Stimulated activated naive CD8-positive, alpha-beta T cell treated with anti-CD3 and anti-CD28 coated beads, Interleukin-15, Interleukin-2, amounts not matched to agents 100 ng/mL and 50 ng/mL, for 24 hours (primary cell): ENCODE measurements at regions not wholly inside any gene's neighbourhood (a gene's known extent, or its start where the extent isn't known, plus 50 kb on each side); places are given as distances from the start of the nearest gene placed in this dataset.
"Not testable (repeated sequence)": the region's sequence is repeated elsewhere in the genome, so short reads cannot be mapped to it uniquely, and the experiment has no call there.

ENCODE experiments used
- H3K27ac Mint-ChIP-seq: one replicate; pipeline ENCODE4 v1.8.0; 2021; ENCODE audit warnings: mild to moderate bottlenecking, mixed read lengths
- H3K27me3 Mint-ChIP-seq: one replicate; pipeline ENCODE4 v1.8.0; 2021; ENCODE audit warnings: mixed read lengths
- H3K36me3 Mint-ChIP-seq: one replicate; pipeline ENCODE4 v1.8.0; 2021; ENCODE audit warnings: low read depth, mixed read lengths
- H3K4me1 Mint-ChIP-seq: one replicate; pipeline ENCODE4 v1.8.0; 2021; ENCODE audit warnings: low read depth, mixed read lengths
- H3K4me3 Mint-ChIP-seq: one replicate; pipeline ENCODE4 v1.8.0; 2021; ENCODE audit warnings: mild to moderate bottlenecking, mixed read lengths
- H3K9me3 Mint-ChIP-seq: one replicate; pipeline ENCODE4 v1.8.0; 2021; ENCODE audit warnings: mixed read lengths

DNA sequence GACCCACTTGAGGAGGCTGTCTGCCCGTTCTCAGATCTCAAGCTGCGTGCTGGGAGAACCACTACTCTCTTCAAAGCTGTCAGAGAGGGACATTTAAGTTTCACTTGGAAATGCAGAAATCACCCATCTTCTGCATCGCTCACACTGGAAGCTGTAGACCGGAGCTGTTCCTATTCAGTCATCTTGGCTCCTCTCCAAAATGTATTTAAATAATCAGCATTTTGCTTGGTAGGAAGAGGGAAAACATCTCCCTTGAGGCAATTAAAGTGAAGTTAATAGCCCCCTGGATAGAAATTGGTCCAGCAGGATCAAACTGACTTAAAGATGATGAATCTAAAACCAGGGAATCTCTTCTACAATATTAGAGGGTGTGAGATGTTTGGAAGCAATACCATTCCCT is 151.7 kb downstream of the CSNK2A3 start:
- not testable (repeated sequence) for H3K36me3 Mint-ChIP-seq, H3K4me1 Mint-ChIP-seq, H3K27ac Mint-ChIP-seq, H3K9me3 Mint-ChIP-seq, H3K4me3 Mint-ChIP-seq
- peaks cover 12% of the 10 kb centered on the region for H3K27me3 Mint-ChIP-seq

DNA sequence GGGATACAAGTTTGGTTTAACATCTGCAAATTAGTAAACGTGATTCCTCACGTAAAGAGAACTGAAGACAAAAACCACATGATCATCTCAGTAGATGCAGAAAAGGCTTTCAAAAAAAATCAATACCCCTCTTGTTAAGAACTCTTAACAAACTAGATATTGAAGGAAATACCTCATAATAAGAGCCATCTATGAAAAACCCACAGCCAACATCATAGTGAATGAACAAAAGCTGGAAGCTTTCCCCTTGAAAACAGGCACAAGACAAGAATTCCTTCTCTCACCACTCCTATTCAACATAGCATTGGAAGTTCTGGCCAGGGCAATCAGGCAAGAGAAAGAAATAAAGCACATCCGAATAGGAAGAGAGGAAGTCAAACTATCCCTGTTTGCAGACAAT is 160.5 kb downstream of the CSNK2A3 start:
- Mint-ChIP-seq H3K9me3 (peaks cover 12% of the 10 kb centered on the region), H3K27me3 (peaks cover 15% of the 10 kb centered on the region), H3K36me3 (no peaks in the 10 kb centered on the region), H3K4me3 (no peak overlapping the region), H3K27ac (no peak overlapping the region), H3K4me1 (no peaks in the 10 kb centered on the region)

DNA sequence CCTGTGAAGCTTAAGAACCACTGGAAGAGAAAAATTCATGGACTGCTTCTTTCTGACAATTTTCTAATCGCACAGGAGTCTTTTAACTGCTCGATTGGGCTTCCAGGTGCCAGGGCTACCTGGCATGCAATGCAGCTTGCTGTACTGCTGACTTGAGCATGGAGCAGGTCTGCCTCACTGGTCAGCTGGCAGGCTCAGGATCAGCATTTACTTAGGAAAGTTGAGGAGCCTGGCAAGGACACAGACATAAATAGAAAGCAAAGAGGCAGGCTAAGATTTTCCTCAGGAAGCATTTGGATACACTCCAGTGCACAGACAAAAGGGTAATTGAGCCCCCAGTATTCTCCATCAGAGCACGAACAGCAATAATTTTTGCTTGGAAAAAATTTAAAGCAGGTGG is 163.5 kb downstream of the CSNK2A3 start:
- peaks cover 12% of the 10 kb centered on the region for H3K9me3 Mint-ChIP-seq
- no peak overlapping the region for H3K4me3 Mint-ChIP-seq
- H3K4me1 Mint-ChIP-seq: no peaks in the 10 kb centered on the region
- peaks cover 15% of the 10 kb centered on the region for H3K27me3 Mint-ChIP-seq
- no peak overlapping the region for H3K27ac Mint-ChIP-seq
- H3K36me3 Mint-ChIP-seq: no peaks in the 10 kb centered on the region

DNA sequence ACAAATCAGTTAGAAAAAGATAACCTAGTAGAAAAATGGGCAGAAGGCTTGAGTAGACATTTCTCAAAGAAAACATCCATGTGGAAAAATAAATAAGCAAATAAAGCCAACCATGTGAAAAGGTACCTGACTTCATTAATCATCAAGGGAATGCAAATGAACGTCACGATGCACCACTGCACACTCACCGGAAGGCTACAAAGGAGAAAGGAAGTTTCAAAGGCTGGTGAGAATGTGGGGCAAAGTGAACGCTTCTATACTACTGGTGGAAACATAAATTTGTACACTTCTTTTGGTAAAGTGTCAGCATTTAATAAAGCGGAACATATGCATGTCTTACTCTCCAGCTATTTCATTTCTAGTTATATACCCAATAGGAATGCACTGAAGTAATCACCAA is 166.8 kb downstream of the CSNK2A3 start:
- Mint-ChIP-seq H3K36me3 (no peaks in the 10 kb centered on the region), H3K4me1 (no peaks in the 10 kb centered on the region), H3K4me3 (no peak overlapping the region), H3K27ac (no peak overlapping the region), H3K9me3 (peaks cover 8% of the 10 kb centered on the region), H3K27me3 (peaks cover 10% of the 10 kb centered on the region)

DNA sequence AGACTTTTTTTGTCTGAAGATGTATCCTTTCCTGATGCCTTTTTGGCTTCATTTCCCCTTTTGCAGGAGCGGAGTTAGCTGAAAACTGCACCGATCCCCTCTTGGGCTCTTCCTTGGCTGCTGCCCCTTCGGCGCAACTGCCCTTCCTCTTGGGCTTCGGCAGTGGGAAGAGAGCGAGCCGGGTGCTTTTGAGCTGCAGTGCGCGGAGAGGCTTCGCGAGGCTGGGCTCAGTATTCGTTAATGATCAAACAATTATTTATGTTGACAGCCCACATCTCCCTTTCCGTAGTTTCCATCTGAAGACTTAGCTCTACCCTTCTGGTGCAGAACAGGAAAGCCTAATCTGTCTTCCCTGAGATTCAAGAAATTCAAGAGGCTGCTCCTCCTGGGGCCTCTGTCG is 170.8 kb downstream of the CSNK2A3 start:
- H3K27me3 Mint-ChIP-seq: no peaks in the 10 kb centered on the region
- no peaks in the 10 kb centered on the region for H3K9me3 Mint-ChIP-seq
- no peaks in the 10 kb centered on the region for H3K36me3 Mint-ChIP-seq
- no peak overlapping the region for H3K27ac Mint-ChIP-seq
- H3K4me1 Mint-ChIP-seq: no peaks in the 10 kb centered on the region
- no peak overlapping the region for H3K4me3 Mint-ChIP-seq

DNA sequence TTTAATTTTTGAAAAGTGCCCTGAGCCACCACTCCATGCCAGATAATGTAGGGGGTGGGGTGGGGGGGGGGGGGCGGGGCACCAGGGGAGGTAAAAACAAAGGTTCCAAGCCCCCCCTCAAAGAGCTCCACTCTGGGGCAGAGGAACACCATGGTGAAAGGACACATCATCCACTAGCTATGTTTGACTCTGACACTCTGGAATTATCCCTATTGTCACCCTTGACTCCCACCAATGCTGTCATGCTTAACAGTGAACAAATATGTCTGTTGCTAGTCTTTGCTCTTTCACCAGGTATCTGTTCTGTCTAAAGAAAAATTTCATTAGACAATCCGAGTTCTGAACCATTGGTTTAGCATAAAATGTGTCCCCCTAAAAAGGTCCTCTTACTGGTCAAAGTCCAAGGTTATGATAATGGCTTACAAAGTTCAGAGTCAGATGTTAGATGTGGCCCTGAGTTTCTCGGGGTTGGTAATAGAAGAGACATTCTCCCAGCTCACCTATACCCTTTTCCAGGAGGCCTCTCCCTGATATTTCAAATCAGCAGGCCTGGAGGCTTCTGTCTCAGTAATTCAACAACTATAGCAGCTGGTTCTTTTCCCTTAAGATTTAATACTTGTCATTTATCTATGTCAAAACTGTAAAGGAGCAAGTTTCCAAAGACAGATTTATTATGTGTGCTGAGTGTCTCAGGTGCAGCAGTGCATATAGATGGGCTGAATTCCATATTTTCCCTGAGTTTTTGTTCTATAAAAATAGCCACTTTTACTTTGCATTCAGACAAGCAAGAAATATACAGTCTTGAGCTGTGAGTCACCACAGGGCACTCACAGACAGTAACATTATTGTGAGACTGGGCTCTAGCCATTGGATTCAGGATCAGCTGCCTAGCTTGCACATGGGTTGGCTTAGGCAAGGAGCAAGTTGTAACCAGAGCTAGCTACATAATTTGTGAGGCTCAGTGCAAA is 174.1 kb downstream of the CSNK2A3 start:
- Mint-ChIP-seq H3K27me3 (no peaks in the 10 kb centered on the region), H3K27ac (no peak overlapping the region), H3K4me1 (no peaks in the 10 kb centered on the region), H3K36me3 (no peaks in the 10 kb centered on the region), H3K4me3 (no peak overlapping the region), H3K9me3 (no peaks in the 10 kb centered on the region)

DNA sequence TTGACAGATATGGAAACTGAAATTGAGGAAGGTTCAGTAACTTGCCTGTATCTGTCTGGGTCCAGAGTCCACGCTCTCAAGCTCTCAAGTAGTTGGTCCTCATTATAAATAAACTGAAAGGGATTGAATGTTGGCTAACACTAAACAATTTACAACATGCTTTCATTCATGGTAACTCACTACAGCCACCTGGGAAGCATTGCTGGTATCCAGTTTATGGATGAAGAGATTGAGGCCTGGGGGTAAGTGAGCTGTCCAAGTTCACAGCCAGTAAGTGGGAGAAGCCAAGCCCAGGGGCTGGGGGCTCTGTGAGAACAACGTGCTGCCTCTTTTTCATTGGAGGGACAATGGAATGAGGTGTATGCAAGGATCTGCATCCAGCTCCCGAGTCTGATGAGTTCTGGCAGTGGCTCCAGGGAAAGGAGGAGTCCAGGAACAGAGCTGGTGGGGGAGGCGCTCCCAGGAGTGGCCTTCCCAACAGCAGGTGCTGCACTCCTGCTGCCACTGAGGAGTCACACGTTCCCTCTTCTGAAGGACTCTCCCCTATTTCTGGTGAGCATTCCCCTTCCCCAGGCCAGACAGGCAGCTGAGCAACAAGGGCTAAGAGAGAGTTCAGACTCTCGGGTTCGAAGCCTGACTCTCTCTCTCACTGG is 175.8 kb downstream of the CSNK2A3 start:
- Mint-ChIP-seq H3K4me1 (peaks cover under 1% of the 10 kb centered on the region), H3K9me3 (no peaks in the 10 kb centered on the region), H3K27me3 (no peaks in the 10 kb centered on the region), H3K4me3 (no peak overlapping the region), H3K36me3 (no peaks in the 10 kb centered on the region), H3K27ac (no peak overlapping the region)

DNA sequence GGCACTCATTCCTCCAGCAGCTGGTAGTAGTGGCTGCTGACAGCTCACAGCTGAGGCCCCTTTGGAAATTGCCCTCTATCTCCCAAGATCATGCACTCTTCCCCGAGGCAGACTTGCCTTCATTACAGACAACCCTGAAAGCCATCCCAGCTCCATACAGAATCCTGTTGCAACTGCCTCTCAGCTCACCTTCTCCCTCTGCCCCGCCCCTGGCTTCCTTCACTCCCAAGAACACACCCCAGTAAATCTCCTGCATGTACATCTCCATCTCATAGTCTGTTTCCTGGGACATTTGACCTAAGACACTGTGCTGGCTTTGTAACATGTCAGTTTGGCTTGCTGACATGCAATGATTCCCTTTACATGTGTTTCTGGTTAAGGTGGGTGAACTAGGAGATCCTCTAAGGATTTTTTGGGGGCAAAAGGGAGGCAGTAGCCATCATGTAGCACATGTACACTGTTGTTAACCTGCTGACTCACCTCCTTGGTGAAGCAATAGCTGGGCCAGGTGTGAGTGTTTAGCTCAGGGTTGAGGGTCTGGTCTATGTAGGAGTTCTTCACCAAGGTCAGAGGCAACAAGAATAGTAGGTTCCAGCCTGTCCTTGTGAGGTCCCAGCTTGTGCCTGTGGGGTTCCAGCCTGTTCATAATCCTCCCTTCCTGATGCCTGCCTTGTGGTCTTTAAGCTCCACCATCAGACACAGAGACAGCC is 179.6 kb downstream of the CSNK2A3 start:
- Mint-ChIP-seq H3K36me3 (no peaks in the 10 kb centered on the region), H3K4me3 (no peak overlapping the region), H3K27ac (no peak overlapping the region), H3K27me3 (no peaks in the 10 kb centered on the region), H3K4me1 (peaks cover 23% of the 10 kb centered on the region), H3K9me3 (no peaks in the 10 kb centered on the region)

DNA sequence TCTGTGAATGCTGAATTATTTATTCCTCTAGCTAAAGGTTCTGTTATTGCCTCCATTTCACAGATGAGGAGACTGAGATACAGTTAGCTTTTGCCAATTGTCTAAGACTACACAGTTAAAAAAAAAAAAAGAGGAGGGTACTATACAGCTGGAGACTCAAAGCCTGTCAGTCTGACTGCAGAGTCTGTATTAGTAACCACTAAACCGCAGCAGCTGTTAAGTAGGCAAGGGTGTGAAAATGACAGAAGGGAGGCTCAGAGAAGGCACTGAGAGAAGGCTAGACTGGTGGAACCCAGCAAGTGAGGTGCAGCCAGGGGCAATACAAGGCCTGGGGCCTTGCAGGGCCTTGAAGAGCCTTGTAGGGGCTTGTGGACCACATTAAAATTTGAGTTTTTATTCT is 181.2 kb downstream of the CSNK2A3 start:
- peaks cover 23% of the 10 kb centered on the region for H3K4me1 Mint-ChIP-seq
- no peaks in the 10 kb centered on the region for H3K36me3 Mint-ChIP-seq
- no peaks in the 10 kb centered on the region for H3K27me3 Mint-ChIP-seq
- H3K27ac Mint-ChIP-seq: no peak overlapping the region
- no peaks in the 10 kb centered on the region for H3K9me3 Mint-ChIP-seq
- no peak overlapping the region for H3K4me3 Mint-ChIP-seq

DNA sequence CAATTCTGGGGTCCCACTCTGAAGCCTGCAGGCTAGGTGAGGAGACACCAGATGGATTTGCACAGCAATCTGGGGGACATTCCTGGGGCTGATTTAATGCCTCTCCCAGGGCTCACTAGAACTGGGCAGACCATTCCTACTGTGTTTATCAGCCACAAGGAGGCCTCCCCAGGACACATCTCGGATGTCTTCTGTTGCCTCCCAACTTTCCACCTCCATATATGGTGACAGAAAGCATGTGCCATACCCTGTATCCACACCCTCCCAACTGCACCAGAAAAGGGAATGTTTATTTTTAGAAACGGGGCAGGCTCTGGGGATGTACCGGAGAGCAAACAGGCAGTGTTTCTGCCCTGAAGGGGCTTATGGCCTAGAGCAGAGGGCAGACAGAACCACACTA is 181.8 kb downstream of the CSNK2A3 start:
- no peaks in the 10 kb centered on the region for H3K9me3 Mint-ChIP-seq
- H3K4me1 Mint-ChIP-seq: peaks cover 23% of the 10 kb centered on the region
- no peak overlapping the region for H3K27ac Mint-ChIP-seq
- H3K27me3 Mint-ChIP-seq: no peaks in the 10 kb centered on the region
- no peak overlapping the region for H3K4me3 Mint-ChIP-seq
- H3K36me3 Mint-ChIP-seq: no peaks in the 10 kb centered on the region

DNA sequence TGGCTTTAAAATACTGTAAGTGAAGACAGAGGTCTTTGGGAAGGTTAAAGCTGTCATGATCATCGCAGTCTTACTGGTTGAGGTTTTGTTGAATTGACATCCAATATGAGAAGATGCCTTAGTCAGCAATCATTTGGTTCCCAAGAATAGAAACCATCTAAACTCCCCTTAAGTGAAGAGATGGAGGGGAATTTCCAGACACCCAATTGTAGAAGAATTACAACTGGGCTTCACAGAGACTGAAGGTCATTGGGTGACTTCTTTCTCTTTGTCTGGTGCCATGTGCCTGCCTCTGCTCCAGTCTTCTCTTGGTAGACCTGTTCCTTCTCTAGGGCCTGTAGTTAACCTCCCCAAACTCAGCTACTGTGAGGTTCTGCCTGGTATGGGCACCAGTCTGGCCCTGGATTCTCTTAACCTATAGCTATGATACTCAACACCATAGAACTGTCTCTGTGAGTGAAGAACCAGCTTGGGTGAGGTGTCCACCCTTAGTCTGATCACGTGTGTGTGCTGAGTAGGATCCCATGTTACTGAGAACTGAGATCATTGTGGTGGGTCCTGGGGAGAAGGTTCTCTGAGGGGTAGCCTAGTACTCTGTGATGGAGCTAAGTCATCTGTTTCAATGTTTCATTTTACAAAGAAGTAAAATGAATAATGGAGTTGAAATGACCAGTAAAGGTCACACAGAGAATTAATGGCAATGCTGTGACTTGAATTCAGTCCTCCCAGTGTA is 182.5 kb downstream of the CSNK2A3 start:
- H3K4me1 Mint-ChIP-seq: peaks cover 23% of the 10 kb centered on the region
- H3K4me3 Mint-ChIP-seq: no peak overlapping the region
- no peaks in the 10 kb centered on the region for H3K36me3 Mint-ChIP-seq
- no peaks in the 10 kb centered on the region for H3K9me3 Mint-ChIP-seq
- H3K27me3 Mint-ChIP-seq: no peaks in the 10 kb centered on the region
- no peak overlapping the region for H3K27ac Mint-ChIP-seq

DNA sequence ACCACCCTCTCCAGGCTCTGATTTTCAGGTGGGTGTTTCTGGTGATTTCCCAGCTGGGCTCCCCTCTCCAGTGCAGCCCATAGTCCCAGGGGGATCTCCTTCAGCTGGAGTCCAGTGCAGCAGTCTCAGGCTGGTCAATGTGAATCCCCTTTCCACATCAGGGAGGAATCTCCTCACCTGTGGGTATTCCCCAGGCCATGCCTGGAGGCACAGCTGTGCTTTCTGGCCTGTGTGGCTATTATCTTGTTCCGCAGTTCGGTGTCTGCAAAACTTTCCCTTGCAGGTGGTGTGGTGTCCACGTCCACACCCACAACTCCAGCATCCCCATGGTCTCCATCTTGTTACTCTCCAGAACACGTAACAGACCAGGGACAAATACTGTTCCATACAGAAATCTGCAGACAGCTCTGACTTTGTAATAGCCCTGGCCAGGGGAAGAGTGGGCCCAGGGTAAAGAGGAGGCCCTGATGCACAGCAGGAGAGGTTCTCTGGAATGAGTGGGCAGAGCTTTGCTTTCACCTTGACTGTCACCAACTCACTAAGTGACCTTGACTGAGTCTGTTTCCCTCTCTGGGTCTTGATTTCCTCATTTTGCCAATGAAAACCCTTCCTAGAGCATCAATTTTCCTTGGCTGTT is 183.2 kb downstream of the CSNK2A3 start:
- peaks cover 23% of the 10 kb centered on the region for H3K4me1 Mint-ChIP-seq
- no peaks in the 10 kb centered on the region for H3K9me3 Mint-ChIP-seq
- H3K4me3 Mint-ChIP-seq: no peak overlapping the region
- no peak overlapping the region for H3K27ac Mint-ChIP-seq
- no peaks in the 10 kb centered on the region for H3K27me3 Mint-ChIP-seq
- no peaks in the 10 kb centered on the region for H3K36me3 Mint-ChIP-seq

DNA sequence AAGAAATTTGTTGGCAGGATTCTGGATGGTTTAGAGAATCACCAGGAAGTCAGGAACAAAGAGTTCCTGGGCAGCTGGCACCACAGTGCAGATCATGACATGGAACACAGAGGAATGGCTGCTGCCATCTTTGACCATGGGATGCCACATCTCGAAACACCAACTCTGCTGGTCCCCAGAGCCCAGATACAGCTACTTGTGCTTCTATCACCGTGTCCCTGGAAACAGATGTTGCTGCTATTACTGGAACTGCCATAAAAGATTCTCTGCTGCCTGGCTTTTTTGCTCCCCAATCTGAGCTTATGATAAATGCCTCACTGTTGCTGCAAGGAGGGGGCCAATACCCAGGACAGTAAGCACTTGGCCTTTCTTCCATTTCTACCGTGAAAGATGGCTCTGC is 185.2 kb downstream of the CSNK2A3 start:
- Mint-ChIP-seq H3K4me1 (peaks cover 23% of the 10 kb centered on the region), H3K27ac (no peak overlapping the region), H3K27me3 (no peaks in the 10 kb centered on the region), H3K4me3 (no peak overlapping the region), H3K9me3 (no peaks in the 10 kb centered on the region), H3K36me3 (no peaks in the 10 kb centered on the region)

DNA sequence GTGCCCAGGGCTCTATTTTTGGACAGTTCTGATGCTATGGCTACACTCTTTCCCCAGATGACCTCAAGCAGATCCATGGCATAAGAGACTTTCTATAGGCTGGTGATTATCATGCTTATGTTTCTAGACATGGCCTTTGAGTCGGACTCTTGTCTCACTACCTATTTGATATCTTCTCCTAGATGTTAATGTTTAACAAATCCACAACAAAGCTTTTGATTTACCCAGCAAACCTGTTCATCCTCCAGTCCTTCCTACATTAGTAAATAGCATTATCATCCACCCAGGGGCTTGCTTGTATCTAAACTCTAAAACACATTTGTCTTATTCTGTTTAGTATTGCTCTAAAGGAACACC is 188.7 kb downstream of the CSNK2A3 start:
- H3K4me3 Mint-ChIP-seq: no peak overlapping the region
- H3K27ac Mint-ChIP-seq: no peak overlapping the region
- no peaks in the 10 kb centered on the region for H3K36me3 Mint-ChIP-seq
- H3K4me1 Mint-ChIP-seq: no peaks in the 10 kb centered on the region
- H3K27me3 Mint-ChIP-seq: no peaks in the 10 kb centered on the region
- H3K9me3 Mint-ChIP-seq: no peaks in the 10 kb centered on the region
